SIG-M5 treated with dmso at 0.1 percent for 504 hours (cell line): ENCODE measurements at regions not wholly inside any gene's neighbourhood (a gene's known extent, or its start where the extent isn't known, plus 50 kb on each side); places are given as distances from the start of the nearest gene placed in this dataset.

Source experiments
- DNase-seq: peaks from one replicate; lab custom pipeline; 2025; ENCODE audit not compliant: unreplicated experiment; lab: John Stamatoyannopoulos, UW

DNA sequence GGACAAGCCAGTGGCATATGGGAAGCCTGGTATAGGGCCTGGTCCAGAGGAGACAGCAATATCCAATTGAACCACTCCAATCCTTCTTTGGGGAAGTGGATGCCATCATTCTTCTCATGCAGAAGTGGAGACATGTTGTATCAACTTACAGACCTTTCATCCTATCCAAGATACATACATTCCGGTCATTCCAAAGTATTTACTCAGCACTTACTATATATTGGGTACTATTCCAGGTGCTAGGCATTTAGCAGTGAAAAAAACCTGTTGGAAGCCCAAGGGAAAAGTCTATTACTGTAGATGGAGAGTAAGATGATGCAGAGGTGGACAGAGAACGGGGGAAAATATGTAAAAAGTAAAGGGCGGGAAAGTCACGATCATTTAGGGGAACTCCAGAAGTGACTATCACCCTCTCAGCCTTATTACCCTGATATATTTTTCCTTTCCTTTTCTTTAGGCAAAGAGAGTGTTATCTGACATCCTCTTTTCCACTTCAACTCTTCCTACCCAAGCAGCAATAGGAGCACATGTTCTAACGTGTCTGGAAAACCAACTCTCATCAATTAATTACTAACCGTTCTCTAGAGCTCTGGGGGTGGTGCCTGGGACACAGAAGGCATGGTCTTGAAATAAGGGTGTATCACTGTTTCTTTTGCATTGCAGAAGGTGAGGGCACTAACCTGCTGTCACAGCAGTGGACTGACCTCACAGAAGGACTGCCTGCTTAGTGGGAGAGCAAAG is 210.1 kb upstream of the MAF start:
- no peak for DNase-seq

DNA sequence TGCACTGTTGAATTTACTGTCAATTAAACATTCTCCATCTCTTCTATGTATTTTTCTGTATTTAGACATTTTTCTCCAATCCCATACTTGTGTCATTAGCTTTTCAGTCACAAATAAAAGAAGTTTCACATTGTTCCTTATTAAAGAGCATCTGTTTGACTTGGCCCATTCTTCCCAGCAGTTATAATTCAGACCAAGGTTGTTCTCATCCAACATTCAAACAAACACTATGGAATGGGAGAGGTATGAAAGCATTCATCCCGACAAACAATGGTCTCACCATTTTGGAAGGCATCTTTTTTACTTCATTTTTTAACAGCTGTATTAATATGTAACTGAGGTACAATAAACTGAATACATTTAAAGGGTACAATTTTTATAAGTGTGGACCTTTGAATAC is 208.8 kb upstream of the MAF start:
- no peak for DNase-seq

DNA sequence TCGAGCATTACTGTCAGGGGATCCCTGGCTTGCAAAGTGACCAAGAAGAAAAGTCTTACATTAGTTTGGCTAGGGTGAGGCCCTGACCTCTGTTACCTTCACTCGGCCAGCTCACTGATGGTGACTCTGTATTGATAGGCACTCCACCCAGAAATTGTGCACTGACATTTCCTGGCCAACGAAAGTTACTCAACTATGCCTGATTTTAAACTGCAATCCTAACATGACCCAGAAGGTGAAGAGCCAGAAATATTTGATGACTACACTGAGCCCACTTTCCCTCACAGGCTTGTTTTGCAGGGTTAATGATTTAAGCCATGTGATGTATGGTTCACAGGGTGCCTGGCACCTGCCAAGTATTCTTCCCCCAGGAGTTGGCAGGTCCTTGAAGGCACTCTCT is 208.2 kb upstream of the MAF start:
- no peak for DNase-seq

DNA sequence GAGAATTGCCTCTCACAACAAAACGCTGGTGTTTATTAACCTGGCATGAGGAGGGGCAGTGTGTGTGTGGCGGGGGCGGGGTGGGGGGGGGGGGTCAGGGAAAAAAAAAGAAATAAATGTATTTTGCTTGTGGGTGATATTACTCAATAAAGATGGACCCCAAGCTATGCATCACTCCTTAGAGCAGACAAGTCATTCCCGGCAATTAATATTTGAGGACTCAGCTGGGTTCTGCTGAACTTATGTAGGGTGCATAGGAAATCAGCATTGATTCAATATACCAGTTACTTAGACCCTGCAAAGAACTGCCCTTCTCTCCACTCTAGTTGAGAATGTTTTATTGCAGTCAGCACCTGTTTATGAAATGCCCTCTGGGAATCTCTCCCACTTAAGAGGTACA is 206.2 kb upstream of the MAF start:
- no peak for DNase-seq

DNA sequence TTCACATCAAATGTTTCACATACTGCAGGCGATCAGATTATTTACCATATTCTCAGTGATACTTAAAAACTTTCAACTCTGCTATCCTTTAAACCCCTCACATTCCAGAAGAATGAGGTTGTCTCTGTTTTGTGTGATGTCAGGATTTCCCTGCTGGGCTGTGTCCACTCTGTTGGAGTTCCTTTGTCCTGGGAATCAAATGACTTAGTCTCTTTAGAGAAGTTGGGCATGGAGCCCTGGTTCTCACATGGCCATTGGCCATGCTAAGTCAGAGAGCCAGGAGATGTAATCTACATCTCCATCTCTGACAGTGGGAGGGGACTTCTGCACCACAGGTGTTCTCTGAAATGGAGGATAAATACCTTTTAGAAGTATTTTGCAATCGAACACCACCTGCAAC is 205.1 kb upstream of the MAF start:
- DNase-seq: no peak

DNA sequence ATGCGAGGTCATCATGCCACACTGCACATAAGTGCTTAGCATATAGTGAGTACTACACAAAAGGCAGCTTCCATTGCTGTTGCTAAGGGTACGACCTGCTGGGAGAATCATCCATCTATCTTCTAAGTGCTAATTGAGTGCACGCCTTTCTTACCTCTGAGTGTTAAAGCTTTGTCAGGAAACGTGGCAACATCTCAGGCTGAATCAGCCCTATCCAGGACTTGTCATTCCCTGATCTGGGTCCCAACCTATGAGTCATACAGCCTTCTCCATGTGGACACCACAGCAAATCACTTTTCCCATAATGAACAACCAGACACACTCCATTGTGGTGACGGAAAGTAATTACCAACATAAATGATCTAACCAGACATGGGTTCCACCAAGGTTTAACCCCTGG is 201.1 kb upstream of the MAF start:
- no peak for DNase-seq

DNA sequence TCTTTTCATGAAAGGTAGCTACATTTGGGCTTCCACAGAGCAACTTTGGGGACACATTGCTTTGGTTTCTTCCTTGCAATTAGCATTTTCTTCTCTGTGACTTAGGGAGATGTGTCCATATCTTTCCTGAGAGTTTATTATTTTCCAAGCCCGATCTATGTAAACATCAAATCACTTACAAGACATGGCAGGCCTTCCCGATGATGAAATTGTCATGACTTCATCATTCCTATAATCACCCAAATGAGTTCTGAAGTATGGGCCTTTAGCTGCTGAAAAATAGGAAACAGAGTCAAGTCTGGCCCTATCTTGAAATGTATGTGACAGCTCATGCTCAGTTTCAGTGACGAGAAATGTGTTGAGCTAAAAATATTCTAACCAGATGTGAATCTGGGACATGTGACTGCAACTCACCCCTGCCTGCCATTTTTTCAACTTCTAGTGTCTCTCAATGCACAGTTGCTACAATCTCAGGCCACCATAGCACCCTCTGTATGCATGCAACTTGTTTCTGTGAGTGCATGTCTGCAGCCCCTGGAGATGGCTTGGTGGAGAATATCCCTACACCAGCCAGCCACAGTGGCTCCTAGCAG is 199.6 kb upstream of the MAF start:
- DNase-seq: no peak

DNA sequence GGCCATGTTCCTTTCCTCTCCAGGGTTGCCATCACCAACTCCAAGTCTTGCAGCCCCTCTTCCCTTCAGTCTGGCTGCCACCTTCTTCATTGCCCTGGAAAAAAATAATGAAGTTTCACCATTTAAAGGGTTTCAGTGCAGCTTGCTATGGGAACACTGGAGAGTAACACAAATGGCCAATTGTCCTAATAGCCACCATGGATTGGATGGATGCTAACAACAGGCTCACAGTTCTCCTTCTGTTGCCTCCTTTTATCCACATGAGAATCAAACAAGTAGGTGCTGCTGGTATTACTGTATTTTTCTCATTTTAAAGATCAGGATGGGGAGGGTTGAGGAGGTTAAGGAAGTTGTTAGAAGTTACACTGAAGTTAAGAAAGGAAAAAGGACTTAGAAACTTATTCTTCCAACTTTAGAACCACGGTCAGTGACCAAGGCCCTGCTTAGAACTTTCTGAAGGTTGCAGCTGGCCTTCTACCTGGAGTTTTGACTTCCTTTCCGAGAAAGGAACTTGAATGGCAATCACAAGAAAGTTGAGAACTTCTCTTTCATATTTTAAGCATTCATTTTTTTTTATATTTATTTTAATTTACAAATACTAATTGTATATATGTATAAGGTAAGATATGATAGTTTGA is 198.0 kb upstream of the MAF start:
- DNase-seq: no peak

DNA sequence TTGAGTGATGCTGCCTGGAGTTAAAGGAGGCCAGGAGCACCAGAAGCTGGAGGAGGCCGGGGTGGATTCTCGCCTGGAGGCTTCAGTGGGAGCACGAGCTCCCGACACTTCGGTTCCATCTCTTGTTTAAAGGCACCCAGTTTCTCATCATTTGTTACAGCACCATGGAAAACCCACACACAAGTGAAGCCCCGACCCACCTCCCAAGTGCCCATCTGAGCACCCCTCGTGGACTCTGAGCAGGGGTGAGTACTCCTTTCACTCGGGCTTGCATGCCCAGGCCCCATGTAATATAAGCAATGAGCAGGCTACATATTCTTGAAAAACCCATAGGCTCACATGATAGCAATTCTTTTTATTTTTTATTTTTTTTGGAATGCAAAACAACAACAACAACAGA is 196.9 kb upstream of the MAF start:
- no peak for DNase-seq

DNA sequence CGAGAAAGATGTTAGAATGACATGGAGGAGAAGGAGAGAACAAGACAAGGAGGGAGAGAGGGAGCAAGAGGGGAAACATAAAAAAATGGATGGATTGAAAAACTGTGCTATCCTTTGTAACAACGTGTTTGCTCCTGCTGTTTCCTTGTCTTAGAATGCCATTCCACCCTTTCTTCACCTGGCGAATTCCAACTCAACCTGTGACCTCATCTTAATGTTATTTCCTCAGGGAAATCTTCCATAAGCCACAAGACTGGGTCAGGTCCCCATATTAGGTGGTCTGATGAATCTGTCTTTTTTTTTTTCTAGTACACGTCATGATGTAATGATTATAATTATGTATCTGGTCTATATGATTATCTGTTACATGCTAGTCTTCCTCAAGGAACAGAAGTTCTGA is 195.0 kb upstream of the MAF start:
- no peak for DNase-seq

DNA sequence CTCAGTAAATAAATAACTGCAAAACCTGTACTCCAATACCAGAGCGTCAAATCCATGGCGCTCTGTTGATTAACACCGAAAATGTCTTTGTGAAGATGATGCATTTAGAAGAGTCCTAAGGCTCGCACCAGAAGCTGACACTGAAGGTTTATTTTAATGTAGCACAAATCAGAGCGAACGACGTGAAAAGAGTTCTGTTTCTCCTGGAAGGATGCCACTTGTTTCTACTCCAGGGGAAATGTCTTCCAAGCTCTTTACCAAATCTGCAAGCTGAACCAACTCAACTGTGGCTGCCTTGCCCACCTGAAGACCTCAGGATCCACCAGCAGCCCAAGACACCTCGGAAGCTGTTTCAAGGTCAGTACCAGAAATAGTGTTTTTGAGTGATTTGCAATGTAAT is 194.4 kb upstream of the MAF start:
- DNase-seq: no peak

DNA sequence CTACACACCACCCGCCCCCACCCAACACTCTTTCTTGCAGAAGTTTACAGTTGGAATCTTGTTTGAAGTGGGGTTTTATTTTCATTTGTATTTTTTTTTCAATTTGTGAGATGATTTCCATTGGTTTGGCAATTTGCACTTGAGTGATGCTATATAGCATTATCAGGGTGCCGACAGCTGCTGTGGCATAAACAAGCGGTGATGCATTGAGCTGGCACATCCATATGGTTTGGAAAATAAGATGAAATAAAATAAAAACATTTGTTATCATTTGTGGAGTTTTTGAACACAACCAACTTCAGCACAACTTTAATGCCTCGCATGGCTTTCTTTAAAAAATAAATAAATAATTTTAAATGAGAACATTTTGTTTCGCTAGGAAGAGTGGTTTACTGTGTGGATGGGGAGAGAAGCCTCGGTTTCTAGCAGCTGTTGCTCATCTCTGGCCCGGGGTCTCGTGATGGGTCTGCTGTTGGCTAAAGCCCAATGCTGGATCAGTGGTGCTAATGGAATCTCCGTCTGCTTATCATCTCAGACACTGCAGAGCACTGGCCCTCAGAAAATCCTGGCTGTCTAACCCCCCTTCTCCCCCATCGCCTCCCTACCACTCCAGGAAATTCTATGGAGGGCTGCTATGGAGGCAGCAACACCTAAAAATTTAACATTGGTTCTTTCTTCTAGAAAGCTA is 192.3 kb upstream of the MAF start:
- no peak for DNase-seq

DNA sequence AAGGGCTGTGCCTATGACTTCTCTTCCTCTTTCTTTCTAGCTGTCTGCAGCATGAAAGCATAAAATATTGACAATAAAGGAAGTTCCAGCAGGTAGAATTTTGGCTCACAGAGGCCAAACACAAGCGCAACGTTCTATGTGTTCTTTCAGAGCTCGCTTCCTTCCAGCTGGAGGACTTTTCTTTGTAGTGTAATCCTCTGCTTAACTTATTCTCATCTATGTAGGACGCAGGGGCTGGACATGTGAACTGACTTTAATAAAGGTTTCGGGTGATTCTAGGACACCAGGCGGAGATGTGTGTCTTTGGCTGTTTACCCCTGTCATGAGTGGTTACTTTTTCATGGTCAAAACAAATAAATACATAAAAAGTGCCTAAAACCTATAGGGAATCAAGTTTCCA is 191.5 kb upstream of the MAF start:
- no peak for DNase-seq

DNA sequence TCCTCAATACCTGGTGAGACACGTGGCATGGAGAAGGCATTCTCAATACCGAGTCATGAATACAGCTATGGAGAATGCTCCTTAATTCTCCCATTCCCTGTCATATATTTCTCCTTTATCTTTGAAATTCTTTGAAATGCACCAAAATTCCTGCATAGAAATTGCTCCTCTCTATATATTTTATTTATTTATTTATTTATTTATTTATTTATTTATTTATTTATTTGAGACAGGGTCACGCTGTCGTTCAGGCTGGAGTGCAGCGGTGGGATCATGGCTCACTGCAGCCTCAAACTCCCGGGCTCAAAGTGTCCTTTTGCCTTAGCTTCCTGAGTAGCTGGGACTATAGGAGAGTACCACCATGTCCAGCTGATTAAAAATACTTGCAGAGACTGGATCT is 190.3 kb upstream of the MAF start:
- no peak for DNase-seq

DNA sequence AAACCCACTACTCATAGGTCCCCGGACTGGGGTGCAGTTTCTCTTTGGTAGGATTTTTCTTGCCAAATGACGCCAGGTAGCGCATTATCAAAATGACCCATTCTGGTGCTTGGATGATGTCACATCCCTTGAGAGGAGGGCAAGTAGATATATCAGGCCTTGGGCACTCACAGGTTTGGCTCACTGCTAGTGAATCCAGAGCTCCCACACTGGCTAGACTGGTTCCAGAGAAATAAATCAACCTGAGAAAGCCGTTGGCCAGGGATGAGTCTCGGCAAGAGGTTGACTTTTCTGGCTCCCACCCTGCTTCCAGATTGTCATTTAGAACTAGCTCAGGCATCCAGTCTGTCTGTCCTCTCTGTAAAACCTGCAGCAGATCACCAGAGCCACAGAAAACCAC is 188.4 kb upstream of the MAF start:
- no peak for DNase-seq

DNA sequence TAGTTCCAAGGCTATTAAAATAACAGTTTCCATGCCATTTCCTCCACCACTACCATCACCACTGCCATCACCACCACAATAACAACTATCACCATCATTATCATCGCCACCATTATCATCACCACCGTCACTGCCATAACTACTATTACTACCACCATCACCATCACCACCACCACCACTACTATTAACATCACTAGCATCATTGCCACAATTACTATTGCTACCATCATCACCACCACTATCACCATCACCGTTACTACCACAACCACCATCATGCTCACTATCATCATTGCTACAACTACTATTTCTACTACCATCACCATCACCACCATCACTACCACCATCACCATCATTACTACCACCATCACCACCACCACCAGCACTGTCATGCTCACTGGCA is 185.9 kb upstream of the MAF start:
- DNase-seq: no peak

DNA sequence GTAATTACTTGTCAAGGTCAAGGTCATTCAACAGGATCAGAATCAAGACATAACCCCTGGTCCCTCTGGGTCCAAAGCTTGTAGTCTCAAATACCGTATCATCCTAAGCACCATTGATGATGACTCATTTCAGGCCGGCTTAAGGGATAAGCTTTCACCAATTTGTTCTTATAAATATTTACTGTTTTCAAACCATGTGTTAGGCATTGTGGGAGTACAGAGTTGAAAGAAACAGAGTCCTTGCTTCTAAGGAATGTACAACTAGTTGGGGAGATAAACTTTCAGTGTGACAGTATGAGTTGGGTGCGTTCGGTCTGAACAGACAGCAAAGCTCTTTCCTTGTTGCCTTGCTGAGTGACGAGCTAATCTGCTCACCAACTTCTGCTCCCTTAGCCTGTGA is 183.5 kb upstream of the MAF start:
- no peak for DNase-seq

DNA sequence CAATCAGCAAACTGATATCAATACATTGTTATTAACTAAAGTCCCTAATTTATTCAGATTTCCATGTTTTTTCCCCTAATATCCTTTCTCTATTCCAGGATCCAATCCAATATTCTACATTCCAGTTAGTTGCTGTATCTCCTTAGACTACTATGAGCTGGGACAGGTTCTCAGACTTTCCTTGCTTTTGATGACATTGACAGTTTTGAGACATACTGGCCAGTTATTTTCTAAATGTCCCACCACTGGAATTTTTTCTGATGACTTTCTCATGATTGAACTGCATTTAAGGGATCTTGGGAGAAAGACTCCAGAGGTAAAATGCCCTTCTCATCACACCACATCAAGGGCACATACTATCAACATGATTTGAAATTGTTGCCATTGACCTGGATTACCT is 177.1 kb upstream of the MAF start:
- DNase-seq: no peak

DNA sequence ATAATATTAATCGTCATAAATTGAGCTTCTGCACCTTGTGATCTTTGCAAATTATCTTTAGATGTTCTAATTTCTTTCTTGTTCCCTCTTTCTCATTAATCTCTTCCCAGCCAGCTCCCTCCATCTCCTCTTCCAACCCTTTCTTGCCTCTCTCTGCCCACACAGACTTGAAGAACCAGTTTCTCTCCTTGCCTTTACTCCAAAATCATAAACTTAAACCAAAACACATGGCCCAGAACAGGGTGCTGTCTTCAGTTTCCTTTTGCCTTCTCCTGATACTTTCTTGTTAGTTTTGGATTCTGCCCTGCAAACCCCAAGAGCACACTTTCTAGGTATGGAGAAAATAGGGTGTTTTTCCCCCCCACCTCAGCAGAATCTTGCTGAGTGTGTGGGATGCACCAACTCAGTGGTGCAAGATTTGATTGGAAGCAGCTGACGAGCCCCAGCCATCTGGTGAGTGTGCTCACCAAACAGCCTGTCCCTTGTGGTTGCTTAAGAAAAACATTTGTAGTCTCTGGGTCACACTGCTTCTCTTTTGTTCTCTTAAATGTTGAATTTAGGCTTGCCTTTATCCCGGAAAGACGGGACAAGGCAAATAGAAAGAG is 175.8 kb upstream of the MAF start:
- peak; percentile 0 for DNase-seq

DNA sequence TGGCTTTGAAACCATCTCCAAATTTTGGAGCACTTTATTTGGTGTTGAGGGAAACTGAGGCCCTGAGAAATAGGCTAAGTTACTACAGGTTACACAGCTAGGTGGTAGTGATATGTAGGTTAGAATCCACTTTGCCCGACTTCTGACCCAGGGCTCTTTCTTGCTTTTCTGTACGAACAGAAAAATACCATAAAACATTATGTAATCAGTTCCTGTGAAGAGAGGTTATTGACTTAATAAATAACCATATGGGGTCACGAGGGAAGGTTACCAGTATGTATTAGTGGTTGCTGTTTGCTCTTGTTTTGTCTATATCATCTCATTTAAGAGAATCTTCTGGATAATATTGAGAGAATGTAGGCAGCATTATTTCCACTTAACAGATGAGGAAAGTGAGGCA is 172.2 kb upstream of the MAF start:
- no peak for DNase-seq

DNA sequence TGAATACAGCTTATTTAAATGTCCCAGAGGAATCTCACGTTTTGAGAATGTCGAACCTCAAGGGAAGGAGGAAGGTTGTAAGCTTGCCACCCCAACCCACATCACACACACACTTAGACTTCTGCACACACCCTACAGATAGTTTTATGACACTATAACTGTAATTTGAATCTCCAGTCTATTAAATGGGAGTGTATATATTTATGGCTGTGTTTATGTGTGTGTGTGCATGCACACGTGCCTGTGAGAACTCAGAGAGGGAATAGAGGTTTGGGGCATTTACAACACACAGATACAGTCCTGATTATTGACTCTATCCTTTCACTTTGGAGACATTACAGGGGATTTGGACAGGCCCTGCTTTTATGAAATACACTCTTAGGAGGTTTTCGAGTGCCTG is 171.5 kb upstream of the MAF start:
- no peak for DNase-seq
